Spleen (tissue), 11 donors: ENCODE measurements at regions not wholly inside any gene's neighbourhood (a gene's known extent, or its start where the extent isn't known, plus 50 kb on each side); places are given as distances from the start of the nearest gene placed in this dataset.

ENCODE experiments used
- DNase-seq: peaks from one replicate; pipeline ENCODE4 v3.0.0-alpha.2; 2020
- H3K27ac ChIP-seq, 8 donors: fragments of 200-600 bp; sonication (generic) in 7 of 8; 1 replicate in 4 of 8; 2 replicates in 4 of 8; pipeline versions ENCODE4 v1.5.0 to v1.8.0; 2016 to 2021; ENCODE audit warnings: inconsistent platforms in 4 of 8, mild to moderate bottlenecking in 4 of 8, moderate library complexity in 1 of 8
- H3K27me3 ChIP-seq, 7 donors: fragments of 200-600 bp; sonication (generic) in 6 of 7; replicated peaks in 1 of 7; 1 replicate in 4 of 7; 2 replicates in 3 of 7; pipeline versions ENCODE4 v1.5.0 to v1.8.0; 2016 to 2021; ENCODE audit warnings: inconsistent platforms in 3 of 7, mild to moderate bottlenecking in 1 of 7
- H3K36me3 ChIP-seq, 6 donors: fragments of 200-600 bp; sonication (generic) in 5 of 6; 1 replicate in 4 of 6; 2 replicates in 2 of 6; pipeline versions ENCODE4 v1.5.0 to v1.8.0; 2016 to 2021; ENCODE audit warnings: inconsistent platforms in 2 of 6
- H3K4me1 ChIP-seq, 6 donors: fragments of 200-600 bp; sonication (generic) in 5 of 6; 1 replicate in 3 of 6; 2 replicates in 3 of 6; pipeline versions ENCODE4 v1.5.0 to v1.8.0; 2016 to 2021; ENCODE audit warnings: inconsistent platforms in 3 of 6
- H3K4me3 ChIP-seq, 8 donors: fragments of 200-600 bp; sonication (generic) in 7 of 8; 1 replicate in 4 of 8; 2 replicates in 4 of 8; pipeline versions ENCODE4 v1.5.0 to v1.8.0; 2016 to 2021; ENCODE audit warnings: inconsistent platforms in 4 of 8, mild to moderate bottlenecking in 4 of 8, moderate library complexity in 2 of 8
- H3K9me3 ChIP-seq, 8 donors: fragments of 200-600 bp; sonication (generic) in 7 of 8; 1 replicate in 4 of 8; 2 replicates in 4 of 8; pipeline versions ENCODE4 v1.5.0 to v1.8.0; 2016 to 2021; ENCODE audit warnings: inconsistent platforms in 4 of 8
- CTCF ChIP-seq, 11 experiments: fragments of 200-600 bp in 7 of 11; fragments of 450-650 bp in 4 of 11; sonication (generic) in 4 of 11; IDR thresholded peaks in 8 of 11; conservative IDR thresholded peaks in 3 of 11; 1 replicate in 7 of 11; 2 replicates in 4 of 11; pipeline versions ENCODE4 v1.4.0 to v1.8.0; 2016 to 2021; ENCODE audit warnings: antibody characterized with exemption in 11 of 11, inconsistent platforms in 4 of 11, mild to moderate bottlenecking in 1 of 11
- POLR2A ChIP-seq, 3 donors: fragments of 450-650 bp; IDR thresholded peaks; one replicate each; pipeline ENCODE4 v1.5.1; 2017; ENCODE audit warnings: antibody characterized with exemption in 3 of 3, mild to moderate bottlenecking in 1 of 3
- POLR2AphosphoS5 ChIP-seq, 3 donors: sonication (generic); formaldehyde crosslinking; IDR thresholded peaks; one replicate each; pipeline ENCODE4 v1.5.1; 2017; ENCODE audit warnings: antibody characterized with exemption in 3 of 3
- WGBS, 5 donors: extraction: QIAGEN DNeasy Blood & Tissue Kit in 3 of 5; methylation state at CpG; one replicate each; pipeline versions ENCODE4 v1.1.5 to v1.1.7; 2013 to 2018; 5-methylcytosine and 5-hydroxymethylcytosine counted together
- intact Hi-C: fragments of 100-400 bp; cut with DNase I; formaldehyde crosslinking; loops from one replicate; pipeline ENCODE4 v1.15.0; 2023; ENCODE audit warnings: low total_unique reads
- donor health status: healthy with polysubstance abuse.
- donor health status: DM: no; HTN: no; CAD: no; lungs with moderate emphysema.
- donor health status: DM: no; HTN: no; CAD: no.
- donor health status: Bipolar disorder and iron deficiency.
- donor health status: healthy.
- donor health status: DM: no; HTN: no; CAD: no.
- donor health status: DM: yes; HTN: yes; CAD: no.

- intact Hi-C loops = loop anchor here (10.0 kb wide), 1 partner anchor 65 kb away; the partner anchor contains the start of gene ETS2
- Histone ChIP-seq H3K9me3 (peaks cover 0 to 4% (median 0%) of the 10 kb centered on the region in 8 donors), H3K27ac (peak overlapping the region in 2 of 8 donors; percentile 27 to 42), H3K27me3 (peaks cover 0 to 7% (median 0%) of the 10 kb centered on the region in 7 donors), H3K4me3 (peak overlapping the region in 1 of 8 donors; percentile 35), H3K4me1 (peaks cover 0 to 39% (median 7%) of the 10 kb centered on the region in 6 donors), H3K36me3 (no peaks in the 10 kb centered on the region)
- TF ChIP-seq CTCF (IDR thresholded peaks at IDR 0.05 in 8 of 11, conservative IDR thresholded peaks at IDR 0.05 in 3 of 11) (no peak), POLR2AphosphoS5 (IDR thresholded peaks at IDR 0.05) (no peak), POLR2A (IDR thresholded peaks at IDR 0.05) (no peak)
- WGBS, 5 donors = 31 to 38% (median 32%) methylated on average over 3 of the region's 3 CpGs
- DNase-seq = no peak
Observed at GRCh38 chr21:38740090-38740489, 65.6 kb upstream of the ETS2 start.

- H3K27me3 ChIP-seq = no peaks in the 10 kb centered on the region
- 88 to 94% (median 90%) methylated on average over 5 of the region's 5 CpGs for WGBS, 5 donors
- DNase-seq = no peak
- intact Hi-C loops = loop anchor here (10.0 kb wide), 1 partner anchor 63 kb away; the partner anchor contains the start of gene ETS2
- no peak for TF ChIP-seq POLR2A (IDR thresholded peaks at IDR 0.05)
- no peak for TF ChIP-seq POLR2AphosphoS5 (IDR thresholded peaks at IDR 0.05)
- no peak for TF ChIP-seq CTCF (IDR thresholded peaks at IDR 0.05 in 8 of 11, conservative IDR thresholded peaks at IDR 0.05 in 3 of 11)
- no peak overlapping the region for H3K4me3 ChIP-seq
- H3K27ac ChIP-seq = no peak overlapping the region
- peaks cover 0 to 4% (median 0%) of the 10 kb centered on the region in 8 donors for H3K9me3 ChIP-seq
- no peaks in the 10 kb centered on the region for H3K36me3 ChIP-seq
- peaks cover 0 to 28% (median 3%) of the 10 kb centered on the region in 6 donors for H3K4me1 ChIP-seq
Observed at GRCh38 chr21:38741092-38741949, 64.4 kb upstream of the ETS2 start.

GRCh38 chr21:38741950-38742256 is 63.8 kb upstream of the ETS2 start:
- H3K27me3 ChIP-seq = no peaks in the 10 kb centered on the region
- whole genome bisulfite sequencing, 5 donors = 79 to 89% (median 80%) methylated on average over 5 of the region's 5 CpGs
- no peak for TF ChIP-seq POLR2AphosphoS5 (IDR thresholded peaks at IDR 0.05)
- TF ChIP-seq POLR2A (IDR thresholded peaks at IDR 0.05) = no peak
- no peak for TF ChIP-seq CTCF (IDR thresholded peaks at IDR 0.05 in 8 of 11, conservative IDR thresholded peaks at IDR 0.05 in 3 of 11)
- H3K4me1 ChIP-seq = peaks cover 0 to 27% (median 3%) of the 10 kb centered on the region in 6 donors
- intact Hi-C loops = loop anchor here (10.0 kb wide), 1 partner anchor 63 kb away; the partner anchor contains the start of gene ETS2
- no peak overlapping the region for H3K4me3 ChIP-seq
- no peaks in the 10 kb centered on the region for H3K36me3 ChIP-seq
- H3K9me3 ChIP-seq = peaks cover 0 to 4% (median 0%) of the 10 kb centered on the region in 8 donors
- DNase-seq = no peak
- no peak overlapping the region for H3K27ac ChIP-seq

GRCh38 chr21:38742580-38743260 is 63.0 kb upstream of the ETS2 start:
- Histone ChIP-seq H3K4me1 (peaks cover 0 to 27% (median 3%) of the 10 kb centered on the region in 6 donors), H3K36me3 (no peaks in the 10 kb centered on the region), H3K27me3 (no peaks in the 10 kb centered on the region), H3K4me3 (no peak overlapping the region), H3K27ac (no peak overlapping the region), H3K9me3 (peaks cover 0 to 4% (median 0%) of the 10 kb centered on the region in 8 donors)
- DNase-seq = no peak
- intact Hi-C loops = loop anchor here (10.0 kb wide), 1 partner anchor 62 kb away; the partner anchor contains the start of gene ETS2
- TF ChIP-seq CTCF (IDR thresholded peaks at IDR 0.05 in 8 of 11, conservative IDR thresholded peaks at IDR 0.05 in 3 of 11) (no peak), POLR2A (IDR thresholded peaks at IDR 0.05) (no peak), POLR2AphosphoS5 (IDR thresholded peaks at IDR 0.05) (no peak)
- 90 to 100% (median 94%) methylated on average over 1 of the region's 1 CpG for WGBS, 5 donors
